GM23338 (cell line): ENCODE measurements at regions not wholly inside any gene's neighbourhood (a gene's known extent, or its start where the extent isn't known, plus 50 kb on each side); places are given as distances from the start of the nearest gene placed in this dataset.

Experiments
- ATAC-seq: fragments of 200-7000 bp; cut with Tn5 transposase; 3 replicates; pipeline ENCODE4 v1.9.1; 2020
- DNase-seq: peaks from one replicate; pipeline ENCODE4 v3.0.0-alpha.2; 2015; ENCODE audit warnings: low spot score
- H2AFZ ChIP-seq: fragments of 200-600 bp; sonication (generic); 2 replicates; pipeline ENCODE4 v1.8.0; 2016; ENCODE audit warnings: antibody characterized with exemption, mild to moderate bottlenecking, moderate library complexity
- H3F3A ChIP-seq: fragments of 200-600 bp; sonication (generic); replicated peaks from 2 replicates; pipeline ENCODE4 v1.8.0; 2017; ENCODE audit warnings: antibody characterized with exemption, mixed run types, low read depth
- H3K27ac ChIP-seq: fragments of 200-600 bp; sonication (generic); 2 replicates; pipeline ENCODE4 v1.6.1; 2016; ENCODE audit warnings: low read depth
- H3K27me3 ChIP-seq: fragments of 200-600 bp; sonication (generic); 2 replicates; pipeline ENCODE4 v1.8.0; 2016; ENCODE audit warnings: mild to moderate bottlenecking, mixed run types, moderate library complexity; ENCODE audit not compliant: insufficient read depth
- H3K36me3 ChIP-seq: fragments of 200-600 bp; sonication (generic); 2 replicates; pipeline ENCODE4 v1.8.0; 2016; ENCODE audit warnings: mild to moderate bottlenecking; ENCODE audit not compliant: insufficient read depth
- H3K4me1 ChIP-seq: fragments of 200-600 bp; sonication (generic); 2 replicates; pipeline ENCODE4 v1.8.0; 2016; ENCODE audit warnings: mild to moderate bottlenecking, moderate library complexity; ENCODE audit not compliant: insufficient read depth
- H3K4me2 ChIP-seq: fragments of 200-600 bp; sonication (generic); 2 replicates; pipeline ENCODE4 v1.7.1; 2017; ENCODE audit warnings: mixed run types
- H3K4me3 ChIP-seq: fragments of 200-600 bp; sonication (generic); 2 replicates; pipeline ENCODE4 v1.6.1; 2016; ENCODE audit warnings: mixed run types
- H3K79me2 ChIP-seq: fragments of 200-600 bp; sonication (generic); replicated peaks from 2 replicates; pipeline ENCODE4 v1.8.0; 2017; ENCODE audit warnings: mild to moderate bottlenecking; ENCODE audit not compliant: insufficient read depth
- H3K9me2 ChIP-seq: fragments of 200-600 bp; sonication (generic); 2 replicates; pipeline ENCODE4 v1.8.0; 2017; ENCODE audit not compliant: insufficient read depth
- H4K20me1 ChIP-seq: fragments of 200-600 bp; sonication (generic); replicated peaks from 2 replicates; pipeline ENCODE4 v1.8.0; 2017; ENCODE audit warnings: mild to moderate bottlenecking; ENCODE audit not compliant: insufficient read depth
- H3K27ac Mint-ChIP-seq: 2 replicates; pipeline ENCODE4 v1.8.0; 2020; ENCODE audit warnings: inconsistent platforms, mild to moderate bottlenecking, moderate library complexity, mixed read lengths
- H3K27me3 Mint-ChIP-seq: 3 replicates; pipeline ENCODE4 v1.8.0; 2022; ENCODE audit warnings: low read depth, mild to moderate bottlenecking, moderate library complexity, mixed read lengths, inconsistent platforms; ENCODE audit not compliant: insufficient read depth, poor library complexity
- H3K36me3 Mint-ChIP-seq: 3 replicates; pipeline ENCODE4 v1.8.0; 2021; ENCODE audit warnings: low read depth, mild to moderate bottlenecking, inconsistent platforms, moderate library complexity, mixed read lengths
- H3K4me1 Mint-ChIP-seq: 3 replicates; pipeline ENCODE4 v1.8.0; 2020; ENCODE audit warnings: mild to moderate bottlenecking, inconsistent platforms, mixed read lengths
- H3K4me3 Mint-ChIP-seq: 3 replicates; pipeline ENCODE4 v1.8.0; 2021; ENCODE audit warnings: moderate library complexity, mild to moderate bottlenecking, inconsistent platforms, mixed read lengths
- H3K9me3 Mint-ChIP-seq: 3 replicates; pipeline ENCODE4 v1.8.0; 2020; ENCODE audit warnings: moderate library complexity, mild to moderate bottlenecking, inconsistent platforms, mixed read lengths
- CREB1 ChIP-seq: fragments of 250-450 bp; sonication (Bioruptor Pico); IDR thresholded peaks from 2 replicates; pipeline ENCODE4 v1.5.0; 2020; ENCODE audit warnings: low read depth, mild to moderate bottlenecking, moderate library complexity
- EZH2 ChIP-seq: fragments of 200-600 bp; sonication (generic); IDR thresholded peaks from one replicate; pipeline ENCODE4 v1.8.0; 2017; ENCODE audit warnings: antibody characterized with exemption, mild to moderate bottlenecking, low read depth; ENCODE audit not compliant: unreplicated experiment
- EZH2phosphoT487 ChIP-seq: fragments of 200-600 bp; sonication (generic); IDR thresholded peaks from one replicate; pipeline ENCODE4 v1.8.1; 2018; ENCODE audit warnings: antibody characterized with exemption; ENCODE audit not compliant: unreplicated experiment
- JUNB ChIP-seq: IDR thresholded peaks from one replicate; pipeline ENCODE4 v1.6.1; 2016; ENCODE audit warnings: antibody characterized with exemption; ENCODE audit not compliant: unreplicated experiment
- NANOG ChIP-seq: IDR thresholded peaks from 2 replicates; pipeline ENCODE4 v1.6.1; 2016; ENCODE audit warnings: antibody characterized with exemption, borderline replicate concordance
- ZNF331 ChIP-seq: fragments of 250-450 bp; sonication (Bioruptor Pico); IDR thresholded peaks from 2 replicates; pipeline ENCODE4 v1.5.0; 2020; ENCODE audit warnings: low read depth, mild to moderate bottlenecking, moderate library complexity
- ZNF462 ChIP-seq: fragments of 250-450 bp; sonication (Bioruptor Pico); IDR thresholded peaks from 2 replicates; pipeline ENCODE4 v1.5.0; 2020; ENCODE audit warnings: mild to moderate bottlenecking, moderate library complexity
- TF ChIP-seq, protein P1 (sequence below): IDR thresholded peaks from 2 replicates; pipeline ENCODE4 v1.6.1; 2016; ENCODE audit warnings: antibody characterized with exemption

GRCh38 chr7:52635021-52635420 lies 400.4 kb upstream of the POM121L12 start:
- peak overlapping the region; percentile 39; the same call in 1 of the 2 replicates for H2AFZ ChIP-seq
- 0 out of 2 replicates have a peak, but pooled peaks cover 7% of the 10 kb centered on the region for H3K9me2 ChIP-seq
- peak; percentile 36 for DNase-seq
- no peak overlapping the region for H3K4me3 Mint-ChIP-seq
- no peak overlapping the region for H3K4me2 ChIP-seq
- H4K20me1 ChIP-seq: no peaks in the 10 kb centered on the region
- peaks cover 6% of the 10 kb centered on the region for H3K4me1 ChIP-seq
- H3K27me3 ChIP-seq: no peaks in the 10 kb centered on the region
- H3K9me3 Mint-ChIP-seq: no peaks in the 10 kb centered on the region
- H3K27me3 Mint-ChIP-seq: no peaks in the 10 kb centered on the region
- H3K79me2 ChIP-seq: no peaks in the 10 kb centered on the region
- H3K36me3 Mint-ChIP-seq: no peaks in the 10 kb centered on the region; the same call in 2 of the 3 replicates
- TF ChIP-seq JUNB (no peak), CREB1 (CRISPR knock-in tag) (no peak), EZH2 (no peak)
- H3K4me3 ChIP-seq: no peak overlapping the region
- H3K27ac Mint-ChIP-seq: peak overlapping the region; percentile 39; the same call in 1 of the 2 replicates
- ATAC-seq: peak; percentile 87
- H3K36me3 ChIP-seq: no peaks in the 10 kb centered on the region
- H3K27ac ChIP-seq: no peak overlapping the region
- peaks cover 27% of the 10 kb centered on the region for H3K4me1 Mint-ChIP-seq
- H3F3A ChIP-seq: no peaks in the 10 kb centered on the region

DNA sequence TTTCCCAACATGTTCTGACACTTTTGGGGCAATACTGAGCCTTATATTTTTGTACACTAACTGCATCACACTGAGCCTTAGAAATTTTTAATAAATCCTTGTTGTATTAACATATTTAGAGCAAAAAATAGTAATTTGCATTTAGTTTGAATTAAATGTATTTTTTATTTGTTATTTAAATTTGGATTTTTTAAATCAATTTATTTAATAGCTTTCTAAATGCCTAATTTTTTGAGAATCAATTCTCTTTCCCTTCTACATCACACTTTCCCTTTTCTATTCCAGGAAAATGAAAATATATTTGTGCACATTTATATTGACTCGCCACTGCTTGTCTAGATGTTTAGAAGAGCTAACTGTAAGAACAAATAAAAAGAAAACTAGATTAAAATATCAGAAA lies 414.6 kb upstream of the POM121L12 start:
- H3K27ac Mint-ChIP-seq: no peak overlapping the region
- no peaks in the 10 kb centered on the region for H3K36me3 Mint-ChIP-seq
- no peak overlapping the region for H3K4me3 ChIP-seq
- H3K27ac ChIP-seq: no peak overlapping the region
- H2AFZ ChIP-seq: no peak overlapping the region
- no peaks in the 10 kb centered on the region for H3K9me3 Mint-ChIP-seq
- no peaks in the 10 kb centered on the region for H3K9me2 ChIP-seq
- H4K20me1 ChIP-seq: no peaks in the 10 kb centered on the region
- ATAC-seq (no peak), DNase-seq (no peak)
- no peaks in the 10 kb centered on the region for H3K27me3 ChIP-seq
- no peaks in the 10 kb centered on the region for H3K27me3 Mint-ChIP-seq
- no peak for TF ChIP-seq EZH2
- no peak for TF ChIP-seq ZNF462 (CRISPR knock-in tag)
- TF ChIP-seq, protein P1, sequence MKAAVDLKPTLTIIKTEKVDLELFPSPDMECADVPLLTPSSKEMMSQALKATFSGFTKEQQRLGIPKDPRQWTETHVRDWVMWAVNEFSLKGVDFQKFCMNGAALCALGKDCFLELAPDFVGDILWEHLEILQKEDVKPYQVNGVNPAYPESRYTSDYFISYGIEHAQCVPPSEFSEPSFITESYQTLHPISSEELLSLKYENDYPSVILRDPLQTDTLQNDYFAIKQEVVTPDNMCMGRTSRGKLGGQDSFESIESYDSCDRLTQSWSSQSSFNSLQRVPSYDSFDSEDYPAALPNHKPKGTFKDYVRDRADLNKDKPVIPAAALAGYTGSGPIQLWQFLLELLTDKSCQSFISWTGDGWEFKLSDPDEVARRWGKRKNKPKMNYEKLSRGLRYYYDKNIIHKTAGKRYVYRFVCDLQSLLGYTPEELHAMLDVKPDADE: no peak
- no peak for TF ChIP-seq JUNB
- no peak for TF ChIP-seq EZH2phosphoT487
- TF ChIP-seq ZNF331 (CRISPR knock-in tag): no peak
- no peak for TF ChIP-seq NANOG
- H3K36me3 ChIP-seq: no peaks in the 10 kb centered on the region
- no peaks in the 10 kb centered on the region for H3K79me2 ChIP-seq
- no peak overlapping the region for H3K4me2 ChIP-seq
- H3K4me1 Mint-ChIP-seq: no peaks in the 10 kb centered on the region
- no peak overlapping the region for H3K4me3 Mint-ChIP-seq
- H3K4me1 ChIP-seq: no peaks in the 10 kb centered on the region
- H3F3A ChIP-seq: no peaks in the 10 kb centered on the region
